ENCODE measurements at regions not wholly inside any gene's neighbourhood (a gene's known extent, or its start where the extent isn't known, plus 50 kb on each side); places are given as distances from the start of the nearest gene placed in this dataset.

GRCh38 chr10:61299156-61299555 lies 154.0 kb downstream of the TMEM26 start:
- H3K4me2 ChIP-seq (ENCODE audit: low read length) = no peak overlapping the region
- no peak for DNase-seq
- H2AK5ac ChIP-seq (ENCODE audit: low read length) = no peak overlapping the region
- no peaks in the 10 kb centered on the region for H3K79me2 ChIP-seq (ENCODE audit: control insufficient read depth, insufficient read depth, low read length, poor library complexity)
- no peak overlapping the region for H3K4ac ChIP-seq (ENCODE audit: low read depth, low read length)
- H2BK12ac ChIP-seq (ENCODE audit: low read length) = no peak overlapping the region
- no peaks in the 10 kb centered on the region for H3K79me1 ChIP-seq (ENCODE audit: low read length)
- WGBS (ENCODE audit: extremely low coverage, insufficient coverage, insufficient read length) = no CpG with 5 or more reads among the region's 2 CpGs
- H3K27me3 ChIP-seq (ENCODE audit: insufficient read depth, low read length) = no peaks in the 10 kb centered on the region
- no peaks in the 10 kb centered on the region for H3K36me3 ChIP-seq (ENCODE audit: control insufficient read depth in 1 of 2, insufficient read depth in 2 of 2, low read length in 2 of 2)
- no peak overlapping the region for H3K23ac ChIP-seq (ENCODE audit: low read length)
- H4K12ac ChIP-seq (ENCODE audit: low read depth, low read length) = no peak overlapping the region
- H3K18ac ChIP-seq (ENCODE audit: low read length) = no peak overlapping the region
- no peak overlapping the region for H4K91ac ChIP-seq (ENCODE audit: low read depth, low read length)
- H2AFZ ChIP-seq (ENCODE audit: insufficient read depth, low read length, poor library complexity) = no peak overlapping the region
- H3K9me3 ChIP-seq (ENCODE audit: insufficient read depth, low read depth, low read length) = no peaks in the 10 kb centered on the region
- no peak overlapping the region for H3K27ac ChIP-seq (ENCODE audit: low read depth, low read length)
- no peak overlapping the region for H3K9ac ChIP-seq (ENCODE audit: low read length)
- H3K14ac ChIP-seq (ENCODE audit: low read length) = no peak overlapping the region
- H3K4me1 ChIP-seq (ENCODE audit: control insufficient read depth in 1 of 2, insufficient read depth in 2 of 2, low read length in 2 of 2) = no peaks in the 10 kb centered on the region
- no peak overlapping the region for H2BK120ac ChIP-seq (ENCODE audit: insufficient read depth, low read length, poor library complexity)
- H4K8ac ChIP-seq (ENCODE audit: low read depth, low read length) = no peak overlapping the region
- H3K4me3 ChIP-seq (ENCODE audit: low read depth, low read length) = no peak overlapping the region
- no peak overlapping the region for H2BK5ac ChIP-seq (ENCODE audit: low read depth, low read length, poor library complexity)

DNA sequence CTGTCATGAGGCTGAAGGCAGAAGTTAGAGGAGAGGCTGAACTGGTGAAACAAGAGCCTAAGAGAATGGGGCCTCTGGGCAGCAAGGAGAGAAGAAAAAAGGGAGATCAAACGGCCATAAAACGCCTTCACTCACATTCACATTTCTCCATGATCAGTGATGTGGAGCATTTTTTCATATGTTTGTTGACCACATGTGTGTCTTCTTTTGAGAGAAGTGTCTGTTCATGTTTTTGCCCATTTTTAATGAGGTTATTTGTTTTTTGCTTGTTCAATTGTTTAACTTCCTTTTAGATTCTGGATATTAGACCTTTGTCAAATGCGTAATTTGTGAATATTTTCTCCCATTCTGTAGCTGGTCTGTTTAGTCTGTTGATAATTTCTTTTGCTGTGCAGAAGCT lies 155.0 kb downstream of the TMEM26 start:
- Histone ChIP-seq H4K12ac (ENCODE audit: low read depth, low read length) (no peak overlapping the region), H3K18ac (ENCODE audit: low read length) (no peak overlapping the region), H3K36me3 (ENCODE audit: control insufficient read depth in 1 of 2, insufficient read depth in 2 of 2, low read length in 2 of 2) (no peaks in the 10 kb centered on the region), H3K14ac (ENCODE audit: low read length) (no peak overlapping the region), H3K4ac (ENCODE audit: low read depth, low read length) (no peak overlapping the region), H2AFZ (ENCODE audit: insufficient read depth, low read length, poor library complexity) (no peak overlapping the region), H3K9me3 (ENCODE audit: insufficient read depth, low read depth, low read length) (no peaks in the 10 kb centered on the region), H2AK5ac (ENCODE audit: low read length) (no peak overlapping the region), H4K91ac (ENCODE audit: low read depth, low read length) (no peak overlapping the region), H3K9ac (ENCODE audit: low read length) (no peak overlapping the region), H3K4me3 (ENCODE audit: low read depth, low read length) (no peak overlapping the region), H3K79me1 (ENCODE audit: low read length) (no peaks in the 10 kb centered on the region), H2BK12ac (ENCODE audit: low read length) (no peak overlapping the region), H3K27ac (ENCODE audit: low read depth, low read length) (no peak overlapping the region), H3K4me1 (ENCODE audit: control insufficient read depth in 1 of 2, insufficient read depth in 2 of 2, low read length in 2 of 2) (no peaks in the 10 kb centered on the region), H2BK5ac (ENCODE audit: low read depth, low read length, poor library complexity) (no peak overlapping the region), H3K79me2 (ENCODE audit: control insufficient read depth, insufficient read depth, low read length, poor library complexity) (no peaks in the 10 kb centered on the region), H3K4me2 (ENCODE audit: low read length) (no peak overlapping the region), H2BK120ac (ENCODE audit: insufficient read depth, low read length, poor library complexity) (no peak overlapping the region), H3K27me3 (ENCODE audit: insufficient read depth, low read length) (no peaks in the 10 kb centered on the region), H3K23ac (ENCODE audit: low read length) (no peak overlapping the region), H4K8ac (ENCODE audit: low read depth, low read length) (no peak overlapping the region)
- DNase-seq = no peak
- WGBS (ENCODE audit: extremely low coverage, insufficient coverage, insufficient read length) = no CpG with 5 or more reads among the region's 3 CpGs

DNA sequence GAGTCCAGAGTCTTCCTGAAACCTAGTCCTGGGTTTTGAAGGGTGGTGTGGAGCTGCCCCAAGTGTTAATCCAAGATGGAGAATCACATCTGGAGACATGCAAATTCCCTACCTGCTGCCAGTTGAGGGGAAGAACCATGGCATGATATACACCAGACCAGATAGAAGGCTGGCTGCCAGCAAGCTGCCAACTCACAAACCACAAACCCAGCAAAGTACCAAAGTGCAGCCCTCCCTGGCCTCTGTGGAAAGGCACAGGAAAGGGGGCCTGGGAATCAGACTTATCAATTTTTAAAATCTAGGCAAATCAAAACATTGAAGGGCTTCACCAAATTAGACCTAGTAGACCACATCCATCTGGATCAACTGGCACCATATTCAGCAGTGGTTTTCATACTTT lies 157.0 kb downstream of the TMEM26 start:
- Histone ChIP-seq H3K27ac (ENCODE audit: low read depth, low read length) (no peak overlapping the region), H2AK5ac (ENCODE audit: low read length) (no peak overlapping the region), H3K4me1 (ENCODE audit: control insufficient read depth in 1 of 2, insufficient read depth in 2 of 2, low read length in 2 of 2) (no peaks in the 10 kb centered on the region), H4K91ac (ENCODE audit: low read depth, low read length) (no peak overlapping the region), H4K12ac (ENCODE audit: low read depth, low read length) (no peak overlapping the region), H3K23ac (ENCODE audit: low read length) (no peak overlapping the region), H3K79me2 (ENCODE audit: control insufficient read depth, insufficient read depth, low read length, poor library complexity) (no peaks in the 10 kb centered on the region), H2BK12ac (ENCODE audit: low read length) (no peak overlapping the region), H3K36me3 (ENCODE audit: control insufficient read depth in 1 of 2, insufficient read depth in 2 of 2, low read length in 2 of 2) (no peaks in the 10 kb centered on the region), H3K79me1 (ENCODE audit: low read length) (no peaks in the 10 kb centered on the region), H3K14ac (ENCODE audit: low read length) (no peak overlapping the region), H3K27me3 (ENCODE audit: insufficient read depth, low read length) (no peaks in the 10 kb centered on the region), H3K4ac (ENCODE audit: low read depth, low read length) (no peak overlapping the region), H3K9ac (ENCODE audit: low read length) (no peak overlapping the region), H2BK5ac (ENCODE audit: low read depth, low read length, poor library complexity) (no peak overlapping the region), H4K8ac (ENCODE audit: low read depth, low read length) (no peak overlapping the region), H2BK120ac (ENCODE audit: insufficient read depth, low read length, poor library complexity) (no peak overlapping the region), H2AFZ (ENCODE audit: insufficient read depth, low read length, poor library complexity) (no peak overlapping the region), H3K18ac (ENCODE audit: low read length) (no peak overlapping the region), H3K9me3 (ENCODE audit: insufficient read depth, low read depth, low read length) (no peaks in the 10 kb centered on the region), H3K4me3 (ENCODE audit: low read depth, low read length) (no peak overlapping the region), H3K4me2 (ENCODE audit: low read length) (no peak overlapping the region)
- DNase-seq = no peak

GRCh38 chr10:61294131-61294530 lies 159.1 kb downstream of the TMEM26 start:
- Histone ChIP-seq H4K8ac (ENCODE audit: low read depth, low read length) (no peak overlapping the region), H3K4me2 (ENCODE audit: low read length) (no peak overlapping the region), H3K79me1 (ENCODE audit: low read length) (no peaks in the 10 kb centered on the region), H2BK120ac (ENCODE audit: insufficient read depth, low read length, poor library complexity) (no peak overlapping the region), H2BK12ac (ENCODE audit: low read length) (no peak overlapping the region), H3K18ac (ENCODE audit: low read length) (no peak overlapping the region), H3K27me3 (ENCODE audit: insufficient read depth, low read length) (no peaks in the 10 kb centered on the region), H3K36me3 (ENCODE audit: control insufficient read depth in 1 of 2, insufficient read depth in 2 of 2, low read length in 2 of 2) (no peaks in the 10 kb centered on the region), H3K9me3 (ENCODE audit: insufficient read depth, low read depth, low read length) (no peaks in the 10 kb centered on the region), H3K14ac (ENCODE audit: low read length) (no peak overlapping the region), H4K91ac (ENCODE audit: low read depth, low read length) (no peak overlapping the region), H3K4me3 (ENCODE audit: low read depth, low read length) (no peak overlapping the region), H2AK5ac (ENCODE audit: low read length) (no peak overlapping the region), H2BK5ac (ENCODE audit: low read depth, low read length, poor library complexity) (no peak overlapping the region), H3K9ac (ENCODE audit: low read length) (no peak overlapping the region), H3K4ac (ENCODE audit: low read depth, low read length) (no peak overlapping the region), H3K79me2 (ENCODE audit: control insufficient read depth, insufficient read depth, low read length, poor library complexity) (no peaks in the 10 kb centered on the region), H3K23ac (ENCODE audit: low read length) (no peak overlapping the region), H3K4me1 (ENCODE audit: control insufficient read depth in 1 of 2, insufficient read depth in 2 of 2, low read length in 2 of 2) (no peaks in the 10 kb centered on the region), H4K12ac (ENCODE audit: low read depth, low read length) (no peak overlapping the region), H2AFZ (ENCODE audit: insufficient read depth, low read length, poor library complexity) (no peak overlapping the region), H3K27ac (ENCODE audit: low read depth, low read length) (no peak overlapping the region)
- WGBS (ENCODE audit: extremely low coverage, insufficient coverage, insufficient read length) = no CpG with 5 or more reads among the region's 6 CpGs
- no peak for DNase-seq

DNA sequence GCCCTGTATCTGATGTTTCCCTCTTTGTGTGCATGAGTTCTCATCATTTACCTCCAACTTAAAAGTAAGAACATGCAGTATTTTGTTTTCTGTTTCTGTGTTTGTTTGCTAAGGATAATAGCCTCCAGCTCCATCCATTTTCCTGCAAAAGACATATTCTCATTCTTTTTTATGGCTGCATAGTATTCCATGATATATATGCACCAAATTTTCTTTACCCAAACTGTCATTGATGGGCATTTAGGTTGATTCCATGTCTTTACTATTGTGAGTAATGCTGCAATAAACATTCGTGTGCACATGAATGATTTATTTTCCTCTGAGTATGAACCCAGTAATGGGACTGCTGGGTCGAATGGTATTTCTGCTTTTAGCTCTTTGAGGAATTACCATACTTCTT lies 163.4 kb downstream of the TMEM26 start:
- no peak overlapping the region for H4K8ac ChIP-seq (ENCODE audit: low read depth, low read length)
- H3K4me2 ChIP-seq (ENCODE audit: low read length) = no peak overlapping the region
- no peak overlapping the region for H2BK5ac ChIP-seq (ENCODE audit: low read depth, low read length, poor library complexity)
- no peak overlapping the region for H3K9ac ChIP-seq (ENCODE audit: low read length)
- no peaks in the 10 kb centered on the region for H3K36me3 ChIP-seq (ENCODE audit: control insufficient read depth in 1 of 2, insufficient read depth in 2 of 2, low read length in 2 of 2)
- no peaks in the 10 kb centered on the region for H3K27me3 ChIP-seq (ENCODE audit: insufficient read depth, low read length)
- H3K9me3 ChIP-seq (ENCODE audit: insufficient read depth, low read depth, low read length) = no peaks in the 10 kb centered on the region
- H2AFZ ChIP-seq (ENCODE audit: insufficient read depth, low read length, poor library complexity) = no peak overlapping the region
- no peak overlapping the region for H3K4me3 ChIP-seq (ENCODE audit: low read depth, low read length)
- no peak overlapping the region for H2BK120ac ChIP-seq (ENCODE audit: insufficient read depth, low read length, poor library complexity)
- H3K4ac ChIP-seq (ENCODE audit: low read depth, low read length) = no peak overlapping the region
- no peaks in the 10 kb centered on the region for H3K4me1 ChIP-seq (ENCODE audit: control insufficient read depth in 1 of 2, insufficient read depth in 2 of 2, low read length in 2 of 2)
- H3K79me1 ChIP-seq (ENCODE audit: low read length) = no peaks in the 10 kb centered on the region
- DNase-seq = no peak
- no peaks in the 10 kb centered on the region for H3K79me2 ChIP-seq (ENCODE audit: control insufficient read depth, insufficient read depth, low read length, poor library complexity)
- no peak overlapping the region for H3K23ac ChIP-seq (ENCODE audit: low read length)
- H3K18ac ChIP-seq (ENCODE audit: low read length) = no peak overlapping the region
- H4K12ac ChIP-seq (ENCODE audit: low read depth, low read length) = no peak overlapping the region
- H4K91ac ChIP-seq (ENCODE audit: low read depth, low read length) = no peak overlapping the region
- no peak overlapping the region for H3K14ac ChIP-seq (ENCODE audit: low read length)
- no CpG with 5 or more reads among the region's 2 CpGs for WGBS (ENCODE audit: extremely low coverage, insufficient coverage, insufficient read length)
- H2BK12ac ChIP-seq (ENCODE audit: low read length) = no peak overlapping the region
- H3K27ac ChIP-seq (ENCODE audit: low read depth, low read length) = no peak overlapping the region
- H2AK5ac ChIP-seq (ENCODE audit: low read length) = no peak overlapping the region

Measured in trophoblast cell (in vitro differentiated cells and primary cell).